ENCODE measurements at regions not wholly inside any gene's neighbourhood (a gene's known extent, or its start where the extent isn't known, plus 50 kb on each side); places are given as distances from the start of the nearest gene placed in this dataset.

GRCh38 chr14:51575349-51576116 lies 76.2 kb upstream of the FRMD6 start:
- no peak for DNase-seq
- Mint-ChIP-seq H3K9me3 (no peaks in the 10 kb centered on the region), H3K27me3 (peaks cover 50 to 57% (median 55%) of the 10 kb centered on the region in 3 donors), H3K36me3 (no peaks in the 10 kb centered on the region), H3K4me1 (no peaks in the 10 kb centered on the region), H3K4me3 (no peak overlapping the region), H3K27ac (peak overlapping the region in 1 of 6 donors; percentile 48)
- ATAC-seq (ENCODE audit: low read depth in 2 of 2), result no peak

- ATAC-seq (ENCODE audit: low read depth in 2 of 2) (no peak), DNase-seq (no peak)
- Mint-ChIP-seq H3K4me1 (no peaks in the 10 kb centered on the region), H3K27me3 (peaks cover 50 to 56% (median 54%) of the 10 kb centered on the region in 3 donors), H3K4me3 (no peak overlapping the region), H3K27ac (no peak overlapping the region), H3K9me3 (no peaks in the 10 kb centered on the region), H3K36me3 (no peaks in the 10 kb centered on the region)
These were observed 75.6 kb upstream of the FRMD6 start for GRCh38 chr14:51576117-51576430.

GRCh38 chr14:51576879-51577278 lies 74.8 kb upstream of the FRMD6 start:
- ATAC-seq (ENCODE audit: low read depth in 2 of 2) (no peak), DNase-seq (no peak)
- Mint-ChIP-seq H3K4me1 (no peaks in the 10 kb centered on the region), H3K27me3 (peaks cover 51 to 60% (median 57%) of the 10 kb centered on the region in 3 donors), H3K36me3 (no peaks in the 10 kb centered on the region), H3K27ac (no peak overlapping the region), H3K4me3 (no peak overlapping the region), H3K9me3 (no peaks in the 10 kb centered on the region)

- Mint-ChIP-seq H3K27me3 (peaks cover 44 to 52% (median 49%) of the 10 kb centered on the region in 3 donors), H3K4me1 (no peaks in the 10 kb centered on the region), H3K9me3 (no peaks in the 10 kb centered on the region), H3K4me3 (no peak overlapping the region), H3K27ac (no peak overlapping the region), H3K36me3 (no peaks in the 10 kb centered on the region)
- no peak for ATAC-seq (ENCODE audit: low read depth in 2 of 2)
- no peak for DNase-seq
These were observed 72.9 kb upstream of the FRMD6 start for GRCh38 chr14:51578853-51579252.

- Mint-ChIP-seq H3K4me1 (no peaks in the 10 kb centered on the region), H3K4me3 (no peak overlapping the region), H3K36me3 (no peaks in the 10 kb centered on the region), H3K27me3 (peaks cover 30 to 35% (median 32%) of the 10 kb centered on the region in 3 donors), H3K27ac (no peak overlapping the region), H3K9me3 (no peaks in the 10 kb centered on the region)
- ATAC-seq (ENCODE audit: low read depth in 2 of 2) (no peak), DNase-seq (no peak)
These were observed 70.5 kb upstream of the FRMD6 start for GRCh38 chr14:51581017-51581881.

DNA sequence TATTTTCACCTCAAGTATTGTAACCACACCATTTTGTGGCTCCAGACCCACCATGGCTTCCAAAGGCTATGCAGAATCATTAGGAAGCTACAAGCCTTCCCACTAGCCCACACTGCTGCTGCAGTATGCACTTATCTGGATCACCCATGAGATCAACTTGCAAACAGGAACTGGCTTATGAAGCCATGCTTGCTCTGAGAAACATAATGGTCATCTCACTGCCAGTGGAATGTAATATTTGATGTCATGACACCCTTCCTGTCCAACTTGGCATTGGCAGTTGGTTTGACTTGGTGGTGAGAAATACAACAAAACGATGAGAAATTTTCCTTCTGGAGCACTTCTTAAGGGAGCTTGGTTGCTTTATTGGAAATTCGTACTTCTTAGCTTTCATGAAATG lies 69.3 kb upstream of the FRMD6 start:
- Mint-ChIP-seq H3K4me1 (no peaks in the 10 kb centered on the region), H3K27me3 (peaks cover 18 to 27% (median 20%) of the 10 kb centered on the region in 3 donors), H3K36me3 (no peaks in the 10 kb centered on the region), H3K9me3 (no peaks in the 10 kb centered on the region), H3K4me3 (no peak overlapping the region), H3K27ac (no peak overlapping the region)
- ATAC-seq (ENCODE audit: low read depth in 2 of 2) (no peak), DNase-seq (no peak)

DNA sequence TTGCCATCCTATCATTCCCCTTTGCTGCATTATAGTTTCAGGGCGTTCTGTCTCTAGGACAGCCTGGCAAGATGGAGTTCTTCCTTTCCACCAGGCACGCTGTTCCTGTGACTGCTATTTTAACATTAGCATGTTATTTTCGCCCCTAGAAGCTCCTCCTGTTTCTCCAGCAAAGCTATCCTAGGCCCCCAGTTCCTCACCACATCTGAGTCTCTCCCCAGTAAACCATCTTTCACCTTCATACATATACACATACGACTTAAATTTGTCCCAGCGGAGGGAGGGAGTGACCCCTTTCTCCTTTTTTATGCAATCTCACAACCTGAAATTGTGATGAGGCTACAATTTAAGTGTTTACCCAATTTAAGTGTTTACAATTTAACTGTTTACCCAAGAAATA lies 66.7 kb upstream of the FRMD6 start:
- Mint-ChIP-seq H3K9me3 (no peaks in the 10 kb centered on the region), H3K36me3 (no peaks in the 10 kb centered on the region), H3K27ac (no peak overlapping the region), H3K27me3 (peaks cover 8 to 14% (median 12%) of the 10 kb centered on the region in 3 donors), H3K4me1 (no peaks in the 10 kb centered on the region), H3K4me3 (no peak overlapping the region)
- no peak for ATAC-seq (ENCODE audit: low read depth in 2 of 2)
- no peak for DNase-seq

DNA sequence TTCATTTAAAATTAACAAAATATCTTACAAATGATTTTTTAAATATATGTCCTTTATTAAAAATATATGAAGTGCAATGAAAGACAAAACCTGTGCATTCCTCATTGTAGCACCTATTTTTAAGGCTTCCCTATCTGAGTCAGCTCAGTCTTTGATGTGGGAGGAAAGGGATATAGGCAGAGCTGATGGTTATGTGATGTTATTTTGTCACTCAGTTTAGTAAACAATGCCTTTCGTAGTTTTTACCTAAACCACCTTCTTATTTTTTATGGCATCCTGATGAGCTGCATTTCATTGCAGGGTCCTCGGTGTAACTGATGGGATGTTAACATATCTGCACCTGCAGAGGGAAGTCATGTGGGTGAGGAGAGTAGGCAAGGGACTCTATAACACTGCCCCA lies 58.9 kb upstream of the FRMD6 start:
- H3K27ac Mint-ChIP-seq, result no peak overlapping the region
- no peak for DNase-seq
- no peak overlapping the region for H3K4me3 Mint-ChIP-seq
- H3K27me3 Mint-ChIP-seq, result peaks cover 15 to 28% (median 17%) of the 10 kb centered on the region in 3 donors
- no peaks in the 10 kb centered on the region for H3K9me3 Mint-ChIP-seq
- no peak for ATAC-seq (ENCODE audit: low read depth in 2 of 2)
- no peaks in the 10 kb centered on the region for H3K4me1 Mint-ChIP-seq
- H3K36me3 Mint-ChIP-seq, result no peaks in the 10 kb centered on the region

- H3K4me1 Mint-ChIP-seq, result no peaks in the 10 kb centered on the region
- no peaks in the 10 kb centered on the region for H3K9me3 Mint-ChIP-seq
- DNase-seq (no peak), ATAC-seq (ENCODE audit: low read depth in 2 of 2) (no peak)
- peaks cover 13 to 27% (median 17%) of the 10 kb centered on the region in 3 donors for H3K27me3 Mint-ChIP-seq
- H3K36me3 Mint-ChIP-seq, result no peaks in the 10 kb centered on the region
- H3K27ac Mint-ChIP-seq, result no peak overlapping the region
- no peak overlapping the region for H3K4me3 Mint-ChIP-seq
These were observed 58.3 kb upstream of the FRMD6 start for GRCh38 chr14:51593397-51593796.

DNA sequence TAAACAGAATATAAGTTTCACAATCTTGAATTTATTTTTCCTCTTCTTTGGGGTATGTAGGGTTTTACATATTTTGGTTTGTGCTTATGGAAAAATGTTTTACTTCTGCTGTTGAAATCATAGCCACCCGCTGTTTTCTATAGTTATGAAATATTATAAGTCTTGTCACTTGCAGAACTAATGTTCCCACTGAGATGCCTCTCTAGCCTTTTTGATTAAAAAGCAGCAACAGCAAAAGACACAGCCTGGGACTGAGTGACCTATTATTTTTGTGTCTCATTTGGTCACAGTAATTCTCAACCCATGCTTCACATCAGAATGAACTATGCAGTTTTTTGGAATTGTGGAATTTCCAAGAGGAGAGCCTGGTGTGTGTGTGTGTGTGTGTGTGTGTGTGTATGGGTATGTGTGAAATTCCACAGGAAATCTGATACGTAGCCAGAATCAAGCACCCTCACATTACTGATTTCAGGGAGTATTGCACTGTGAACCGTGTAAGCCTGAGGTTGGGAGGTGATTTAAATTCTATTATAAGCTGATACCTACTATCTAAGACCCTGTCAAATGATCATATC lies 55.7 kb upstream of the FRMD6 start:
- no peak for ATAC-seq (ENCODE audit: low read depth in 2 of 2)
- no peaks in the 10 kb centered on the region for H3K36me3 Mint-ChIP-seq
- no peak overlapping the region for H3K27ac Mint-ChIP-seq
- no peak overlapping the region for H3K4me3 Mint-ChIP-seq
- H3K27me3 Mint-ChIP-seq, result peaks cover 11 to 31% (median 21%) of the 10 kb centered on the region in 3 donors
- H3K9me3 Mint-ChIP-seq, result no peaks in the 10 kb centered on the region
- DNase-seq, result no peak
- no peaks in the 10 kb centered on the region for H3K4me1 Mint-ChIP-seq

DNA sequence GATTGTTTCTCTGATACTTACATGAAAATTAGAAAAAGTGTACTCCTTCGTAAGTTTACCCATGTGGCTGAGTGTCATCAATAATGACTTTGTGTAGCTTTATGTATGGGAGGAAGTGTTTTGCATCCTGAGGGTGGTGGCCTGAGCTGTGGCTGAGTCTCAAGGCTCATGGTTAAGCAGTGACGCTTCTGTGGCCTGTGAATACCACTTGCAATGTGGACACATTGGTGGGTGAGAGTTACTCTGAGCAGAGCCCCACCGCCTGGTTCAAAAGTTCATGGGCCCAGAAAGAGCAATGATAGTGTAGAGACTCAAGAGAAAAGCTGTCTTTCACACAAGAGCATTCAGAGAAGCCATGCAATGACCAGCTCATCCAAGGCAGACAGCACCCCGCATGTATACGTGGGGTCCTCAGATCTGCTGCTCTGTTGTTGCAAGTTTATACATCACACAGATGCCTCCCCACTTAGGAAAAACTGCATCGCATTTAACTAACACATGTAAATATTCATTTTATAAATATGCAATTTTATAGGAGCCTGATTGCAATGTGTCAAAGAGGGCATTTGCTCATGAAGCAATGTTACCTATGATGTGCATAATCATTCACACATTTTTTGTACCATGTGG lies 55.1 kb upstream of the FRMD6 start:
- no peak for ATAC-seq (ENCODE audit: low read depth in 2 of 2)
- no peak overlapping the region for H3K27ac Mint-ChIP-seq
- DNase-seq, result no peak
- no peaks in the 10 kb centered on the region for H3K36me3 Mint-ChIP-seq
- H3K27me3 Mint-ChIP-seq, result peaks cover 9 to 31% (median 21%) of the 10 kb centered on the region in 3 donors
- H3K4me3 Mint-ChIP-seq, result no peak overlapping the region
- no peaks in the 10 kb centered on the region for H3K9me3 Mint-ChIP-seq
- H3K4me1 Mint-ChIP-seq, result no peaks in the 10 kb centered on the region

DNA sequence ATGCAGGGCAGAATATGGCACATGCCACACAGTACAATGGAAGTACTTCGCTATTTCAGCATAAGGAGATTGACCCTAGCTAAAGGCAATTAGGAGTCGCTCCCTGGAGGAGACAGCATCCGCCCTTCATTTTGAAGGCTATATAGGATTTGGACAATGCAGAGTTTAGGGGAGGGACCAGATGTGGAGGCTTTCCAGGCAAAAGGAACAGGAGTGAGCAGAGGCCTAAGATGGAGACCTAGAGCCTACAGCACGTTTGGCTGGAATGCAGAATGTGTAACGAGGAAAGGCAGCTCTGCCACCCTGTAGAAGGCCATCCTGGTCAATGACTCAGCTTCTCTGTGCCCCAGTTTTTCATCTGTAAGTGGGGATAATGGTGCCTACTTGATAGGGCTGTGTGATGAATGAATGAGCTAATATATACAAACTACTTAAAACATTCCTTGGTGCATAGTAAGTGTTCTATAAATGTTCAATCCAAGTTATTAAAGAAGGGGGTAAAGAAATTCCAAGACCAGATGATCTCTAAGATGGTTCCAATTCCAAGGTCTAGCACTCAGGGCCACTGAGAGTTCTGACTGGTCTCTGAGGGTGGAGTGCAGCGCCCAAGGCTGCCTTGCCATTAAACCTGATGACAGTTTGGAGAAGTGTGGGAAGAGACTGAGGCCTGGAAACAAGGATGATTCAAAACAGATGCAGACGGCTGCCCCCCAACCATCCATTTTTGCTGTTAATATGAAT lies 54.3 kb upstream of the FRMD6 start:
- no peaks in the 10 kb centered on the region for H3K9me3 Mint-ChIP-seq
- ATAC-seq (ENCODE audit: low read depth in 2 of 2), result no peak
- H3K4me3 Mint-ChIP-seq, result no peak overlapping the region
- no peaks in the 10 kb centered on the region for H3K36me3 Mint-ChIP-seq
- no peak for DNase-seq
- H3K27ac Mint-ChIP-seq, result peak overlapping the region in 1 of 6 donors; percentile 67
- peaks cover 9 to 31% (median 21%) of the 10 kb centered on the region in 3 donors for H3K27me3 Mint-ChIP-seq
- no peaks in the 10 kb centered on the region for H3K4me1 Mint-ChIP-seq

Measured in naive B cell (primary cell).